DMS 273 treated with DMSO at 0.1 percent for 48 hours (cell line): ENCODE measurements at regions not wholly inside any gene's neighbourhood (a gene's known extent, or its start where the extent isn't known, plus 50 kb on each side); places are given as distances from the start of the nearest gene placed in this dataset.

ENCODE experiments used
- DNase-seq: peaks from one replicate; lab custom pipeline; 2025; lab: John Stamatoyannopoulos, UW

DNA sequence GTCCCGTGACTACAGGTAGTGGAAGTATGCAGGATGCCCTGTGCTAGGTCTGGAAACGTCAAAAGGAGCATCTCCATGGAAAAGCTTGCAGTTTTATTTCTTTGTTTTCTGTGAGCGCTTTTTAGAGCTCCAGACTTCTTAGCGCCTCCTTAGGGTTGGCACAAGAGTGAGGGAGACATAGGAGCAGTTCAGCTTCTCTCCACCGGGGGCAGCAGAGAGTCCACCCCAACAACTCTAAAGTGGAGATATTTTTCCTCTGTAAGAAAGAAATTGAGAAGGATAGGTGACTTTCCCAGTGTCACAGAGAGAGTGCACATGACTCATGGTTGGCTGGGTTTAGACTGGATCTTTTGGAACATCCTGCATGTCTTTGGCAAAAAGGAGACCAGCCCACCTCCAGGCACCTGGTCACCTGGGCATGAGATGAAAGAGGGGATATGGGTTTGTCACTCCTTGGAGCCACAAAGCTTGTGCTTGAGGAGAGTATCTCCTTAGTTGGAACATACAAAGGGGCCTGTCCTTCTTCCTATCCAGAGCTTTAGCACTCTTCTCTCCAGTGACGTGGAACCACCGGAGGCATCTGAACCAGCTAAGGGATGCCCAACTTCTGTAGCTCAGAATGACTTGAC lies 637.7 kb downstream of the SEMA5A start:
- DNase-seq = no peak

DNA sequence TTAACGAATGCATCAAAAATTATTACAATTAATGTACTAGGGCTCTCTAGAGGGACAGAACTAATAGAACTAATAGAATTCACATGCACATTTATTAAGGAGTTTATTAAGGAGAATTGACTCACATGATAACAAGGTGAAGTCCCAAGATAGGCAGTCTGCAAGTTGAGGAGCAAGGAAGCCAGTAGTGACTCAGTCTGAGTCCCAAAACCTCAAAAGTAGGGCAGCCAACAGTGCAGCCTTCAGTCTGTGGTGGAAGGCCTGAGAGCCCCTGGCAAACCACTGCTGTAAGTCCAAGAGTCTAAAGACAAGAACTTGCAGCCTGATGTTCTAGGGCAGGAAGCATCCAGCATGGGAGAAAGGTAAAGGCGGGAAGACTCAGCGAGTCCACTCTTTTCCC lies 633.8 kb downstream of the SEMA5A start:
- DNase-seq = no peak

DNA sequence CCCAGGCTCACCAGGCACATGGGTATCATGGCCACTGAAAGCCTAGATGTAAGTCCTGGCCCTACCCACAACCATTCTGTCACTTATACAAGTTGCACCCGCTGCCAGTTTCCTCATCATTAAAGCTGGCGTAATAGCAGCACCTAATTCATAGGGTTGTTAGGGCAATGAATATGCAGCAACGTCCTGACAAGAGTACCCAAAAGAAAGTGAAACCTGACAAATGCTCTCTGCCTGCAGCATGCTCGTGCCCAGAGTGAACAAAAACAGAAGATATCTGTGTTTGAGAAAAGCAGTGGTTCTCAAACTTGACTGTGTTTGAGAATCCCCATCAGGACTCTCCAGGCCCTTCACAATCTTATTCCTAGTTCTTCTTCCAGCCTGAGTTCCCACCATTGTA lies 632.4 kb downstream of the SEMA5A start:
- no peak for DNase-seq

GRCh38 chr5:8919096-8919495 lies 626.8 kb downstream of the SEMA5A start:
- DNase-seq = no peak

DNA sequence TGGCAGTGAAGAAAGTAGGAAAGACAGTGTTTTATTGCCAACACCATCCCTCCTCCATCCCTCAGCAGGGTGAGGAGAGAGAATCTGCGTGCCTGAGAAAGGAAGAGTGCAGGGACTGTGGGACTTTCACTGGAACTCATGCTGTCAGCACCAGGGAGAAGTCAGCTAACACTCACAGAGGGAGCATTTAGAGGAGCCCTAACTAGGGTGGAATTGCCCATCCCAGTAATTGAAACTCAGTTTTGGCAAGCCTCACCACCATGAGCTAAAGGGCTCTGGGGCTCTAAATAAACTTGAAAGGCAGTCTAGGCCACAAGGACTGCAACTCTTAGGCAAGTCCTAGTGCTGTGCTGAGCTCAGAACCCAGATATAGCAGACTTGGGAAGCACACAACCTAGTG lies 622.3 kb downstream of the SEMA5A start:
- DNase-seq = no peak

DNA sequence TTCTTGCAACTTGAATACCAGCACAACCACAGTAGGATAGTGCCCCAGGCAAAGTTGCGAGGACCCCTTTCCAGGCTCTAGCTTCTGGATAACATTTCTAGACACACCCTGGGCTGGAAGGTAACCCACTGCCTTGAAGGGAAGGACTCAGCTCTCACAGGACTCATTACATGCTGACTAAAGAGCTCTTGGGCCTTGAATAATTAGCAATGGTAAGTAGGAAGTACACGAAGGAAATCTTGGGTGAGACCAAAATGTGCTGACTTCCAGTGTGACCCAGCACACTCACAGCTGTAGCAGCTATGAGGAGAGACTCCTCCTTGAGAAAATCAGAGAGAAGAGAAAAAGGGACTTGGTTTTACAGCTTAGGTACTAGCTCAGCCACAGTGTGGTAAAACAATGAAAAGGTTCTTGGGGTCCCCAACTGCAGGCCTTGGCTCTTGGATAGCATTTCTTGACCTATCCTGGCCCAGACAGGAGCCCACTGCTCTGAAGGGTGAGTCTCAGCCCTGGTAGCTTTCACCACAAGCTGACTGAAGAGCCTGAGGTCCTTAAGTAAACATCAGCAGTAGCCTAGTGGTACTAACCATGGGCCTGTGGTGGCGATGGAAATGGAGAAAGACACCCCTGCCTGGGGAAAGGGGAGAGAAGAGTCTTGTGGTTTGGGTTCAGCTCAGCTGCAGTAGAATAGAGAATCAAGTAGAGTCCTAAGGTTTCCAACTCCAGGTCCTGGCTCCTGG lies 621.7 kb downstream of the SEMA5A start:
- DNase-seq = no peak

GRCh38 chr5:8930021-8930420 lies 615.9 kb downstream of the SEMA5A start:
- DNase-seq = no peak

- no peak for DNase-seq
Measured at GRCh38 chr5:8934455-8934854, 611.4 kb downstream of the SEMA5A start.

DNA sequence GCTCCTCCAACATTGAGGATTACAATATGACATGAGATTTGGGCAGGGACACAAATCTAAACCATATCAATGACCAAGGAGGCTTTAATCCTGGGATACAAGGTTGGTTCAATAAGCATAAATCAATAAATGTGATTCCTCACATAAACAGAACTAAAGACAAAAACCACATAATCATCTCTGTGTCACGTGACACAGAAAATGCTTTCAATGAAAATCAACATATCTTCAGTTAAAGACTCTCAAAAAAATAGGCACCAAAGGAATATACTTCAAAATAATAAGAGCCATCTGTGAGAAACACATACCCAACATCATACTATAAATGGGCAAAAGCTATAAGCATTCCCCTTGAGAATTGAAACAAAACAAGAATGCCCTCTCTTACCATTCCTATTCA lies 604.9 kb downstream of the SEMA5A start:
- DNase-seq = no peak

- no peak for DNase-seq
Measured at GRCh38 chr5:8943301-8943700, 602.6 kb downstream of the SEMA5A start.

GRCh38 chr5:8944005-8944404 lies 601.9 kb downstream of the SEMA5A start:
- no peak for DNase-seq

DNA sequence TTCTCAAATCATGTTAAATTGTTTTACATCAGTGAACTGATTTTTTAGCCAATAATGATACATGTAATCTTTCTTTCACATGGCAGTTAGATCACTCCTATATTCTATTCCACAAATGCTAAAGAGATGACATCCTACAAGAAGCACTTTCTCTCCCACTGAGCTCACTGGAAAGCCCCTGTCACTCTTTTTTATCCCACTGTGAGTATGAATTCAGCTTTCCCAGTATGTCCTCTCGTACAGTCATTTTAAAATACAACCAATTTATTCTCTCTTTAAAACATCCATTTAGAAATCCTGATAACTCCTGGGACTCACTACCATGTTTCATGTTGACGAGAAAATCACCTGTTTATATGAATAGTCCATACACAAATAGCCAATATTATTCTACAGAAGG lies 599.9 kb downstream of the SEMA5A start:
- no peak for DNase-seq

GRCh38 chr5:8949908-8950307 lies 596.0 kb downstream of the SEMA5A start:
- DNase-seq = no peak

DNA sequence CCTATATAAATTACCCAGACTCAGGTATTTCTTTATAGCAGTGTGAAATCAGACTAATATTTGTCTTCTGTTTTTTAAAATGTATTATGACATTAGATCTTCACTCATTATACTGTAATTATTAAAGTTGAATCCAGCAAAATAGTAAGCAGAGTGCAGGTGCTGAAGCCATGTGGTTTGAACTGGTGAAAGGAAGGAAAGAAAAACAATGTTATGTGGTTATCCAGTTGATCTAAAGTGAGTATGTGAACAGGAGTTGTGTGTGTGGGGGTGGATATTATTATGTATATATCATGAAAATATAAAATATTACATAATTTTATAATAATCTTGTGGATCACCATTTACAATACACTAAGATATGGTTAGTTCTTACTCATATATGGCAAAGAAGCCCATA lies 593.7 kb downstream of the SEMA5A start:
- DNase-seq = no peak

GRCh38 chr5:8953016-8953415 lies 592.9 kb downstream of the SEMA5A start:
- DNase-seq = no peak

GRCh38 chr5:8953911-8954438 lies 591.9 kb downstream of the SEMA5A start:
- no peak for DNase-seq

GRCh38 chr5:8954801-8955200 lies 591.1 kb downstream of the SEMA5A start:
- DNase-seq = no peak

DNA sequence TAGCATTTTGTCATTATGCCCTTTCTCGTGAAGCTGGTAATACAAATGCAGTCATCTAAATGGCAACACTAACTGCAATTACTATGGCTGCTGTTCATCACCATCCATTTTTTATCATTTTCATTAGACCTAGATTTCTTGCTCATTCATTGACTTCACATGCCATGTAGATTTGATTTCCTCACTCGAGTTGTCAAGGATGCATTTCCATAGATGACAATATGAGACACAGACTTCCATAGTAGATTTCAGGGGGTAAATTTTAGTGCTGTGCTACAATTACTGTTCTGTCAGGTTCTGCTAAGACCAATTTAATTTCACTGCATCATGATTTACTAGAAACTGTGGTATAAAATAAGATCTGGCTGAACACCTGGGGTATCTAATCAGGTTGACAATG lies 589.2 kb downstream of the SEMA5A start:
- no peak for DNase-seq

DNA sequence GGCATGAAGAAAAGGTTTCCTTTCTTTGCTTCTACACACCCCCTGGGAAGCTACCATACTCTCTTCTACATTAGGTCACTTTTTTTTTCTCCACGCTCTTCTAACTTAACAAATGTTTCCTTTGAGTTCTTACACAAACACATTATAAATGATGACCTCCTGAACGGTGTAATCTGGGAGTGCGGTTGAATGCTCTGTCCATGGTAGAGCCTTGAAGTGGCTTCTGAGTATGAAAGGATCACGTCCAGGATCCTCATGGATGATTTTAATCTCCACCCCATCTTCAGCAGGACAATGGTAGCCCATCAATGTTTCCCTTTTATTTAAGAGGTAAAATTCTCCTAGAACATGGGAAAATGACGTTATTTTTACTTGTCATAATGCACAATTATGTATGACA lies 587.3 kb downstream of the SEMA5A start:
- DNase-seq = no peak

DNA sequence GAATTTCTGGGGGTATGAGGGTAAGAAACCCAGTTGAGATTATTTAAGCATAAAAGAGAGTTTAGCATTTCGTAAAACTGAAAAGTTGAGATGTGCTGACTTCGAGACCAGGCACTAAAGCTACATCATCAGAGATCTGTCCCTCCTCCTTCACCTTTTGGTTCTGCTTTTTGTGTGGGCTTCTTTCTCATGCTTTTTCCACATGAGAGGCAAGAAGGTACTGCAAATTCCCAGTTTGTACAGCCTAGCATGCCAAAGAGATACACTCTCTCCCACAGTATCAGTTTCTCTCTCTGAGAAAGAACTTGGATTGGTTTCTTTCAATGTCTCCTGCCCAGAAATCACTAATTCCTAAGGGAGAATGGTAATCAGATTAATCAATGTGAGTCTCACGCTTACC lies 584.7 kb downstream of the SEMA5A start:
- DNase-seq = no peak

- no peak for DNase-seq
Measured at GRCh38 chr5:8961956-8962355, 583.9 kb downstream of the SEMA5A start.

DNA sequence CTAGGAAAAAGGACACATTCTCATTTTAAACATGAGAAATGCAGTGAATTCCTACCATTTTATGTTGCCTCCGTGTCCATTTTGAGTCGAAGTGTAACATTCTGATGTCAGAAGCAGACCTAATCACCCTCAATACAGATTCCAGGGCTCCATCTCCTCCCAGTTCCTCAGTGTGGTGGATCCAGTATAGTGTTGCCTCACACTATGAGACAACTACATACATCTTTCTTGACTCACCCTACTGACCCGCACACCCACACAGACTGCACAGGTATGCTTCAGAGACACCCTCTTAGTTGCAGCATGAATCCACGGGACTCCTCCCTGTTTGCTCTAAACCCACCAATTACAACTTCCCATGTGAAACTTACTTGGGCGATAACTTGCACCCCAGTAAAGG lies 564.9 kb downstream of the SEMA5A start:
- DNase-seq = no peak

DNA sequence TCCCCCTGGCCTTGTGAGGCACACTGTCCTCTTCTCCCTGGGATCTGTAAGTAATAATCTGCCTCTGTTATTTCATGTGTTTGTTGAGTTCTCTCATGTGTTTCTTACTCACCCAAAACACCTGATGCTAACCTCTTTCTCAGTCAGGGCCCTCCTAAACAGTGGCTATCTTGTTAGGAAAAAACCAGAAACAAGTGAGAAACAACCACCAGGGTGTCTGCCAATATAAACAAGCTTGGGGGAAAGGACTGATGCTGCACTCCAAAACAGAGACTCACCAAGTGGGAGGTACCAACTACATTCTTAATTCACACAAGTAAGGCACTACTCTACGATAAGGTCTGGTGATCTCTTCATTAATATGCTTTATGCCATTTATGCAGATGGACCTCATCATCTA lies 564.4 kb downstream of the SEMA5A start:
- no peak for DNase-seq

GRCh38 chr5:8984386-8984785 lies 561.5 kb downstream of the SEMA5A start:
- DNase-seq = no peak
